Retinal pigment epithelial cell (primary cell): ENCODE measurements at regions not wholly inside any gene's neighbourhood (a gene's known extent, or its start where the extent isn't known, plus 50 kb on each side); places are given as distances from the start of the nearest gene placed in this dataset.

Experiments used
- DNase-seq: peaks from one replicate; pipeline ENCODE4 v3.0.0-alpha.2; 2010; ENCODE audit warnings: low read depth
- H3K4me3 ChIP-seq: 2 replicates; pipeline ENCODE4 v1.5.1; 2011; ENCODE audit warnings: mild to moderate bottlenecking, low read length, control low read depth, moderate library complexity
- TF ChIP-seq, protein P1 (sequence below): conservative IDR thresholded peaks from 2 replicates; pipeline ENCODE4 v1.5.1; 2011; ENCODE audit warnings: low read depth, low read length, control low read depth, inconsistent platforms

DNA sequence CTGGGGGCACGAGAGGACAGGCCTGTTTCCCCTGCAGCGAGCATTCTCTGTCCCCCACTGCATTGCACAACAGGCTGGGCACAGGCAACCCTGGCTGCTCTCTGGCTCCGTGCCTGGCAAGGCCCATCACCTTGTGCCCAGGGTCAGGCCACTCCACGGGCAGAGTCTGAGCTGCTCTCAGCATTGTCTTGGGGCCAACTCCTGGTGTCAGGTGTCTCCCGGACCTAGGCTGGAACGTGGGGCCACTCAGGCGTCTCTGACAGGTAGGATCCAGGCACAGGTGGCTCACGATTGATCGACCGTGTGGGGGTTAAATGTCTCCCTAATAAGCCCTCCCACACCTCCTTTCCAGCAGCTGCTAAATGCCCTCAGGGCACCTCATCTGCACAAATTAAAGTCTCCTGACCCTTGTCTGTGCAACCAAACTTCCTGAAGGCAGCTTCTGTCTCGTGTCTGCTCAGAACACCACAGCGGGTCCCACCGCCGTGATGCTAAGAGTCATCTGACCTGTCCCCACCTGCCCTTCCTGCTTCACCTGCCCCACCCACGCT lies 66.6 kb upstream of the GPC1 start:
- no peak for DNase-seq
- TF ChIP-seq, protein P1, sequence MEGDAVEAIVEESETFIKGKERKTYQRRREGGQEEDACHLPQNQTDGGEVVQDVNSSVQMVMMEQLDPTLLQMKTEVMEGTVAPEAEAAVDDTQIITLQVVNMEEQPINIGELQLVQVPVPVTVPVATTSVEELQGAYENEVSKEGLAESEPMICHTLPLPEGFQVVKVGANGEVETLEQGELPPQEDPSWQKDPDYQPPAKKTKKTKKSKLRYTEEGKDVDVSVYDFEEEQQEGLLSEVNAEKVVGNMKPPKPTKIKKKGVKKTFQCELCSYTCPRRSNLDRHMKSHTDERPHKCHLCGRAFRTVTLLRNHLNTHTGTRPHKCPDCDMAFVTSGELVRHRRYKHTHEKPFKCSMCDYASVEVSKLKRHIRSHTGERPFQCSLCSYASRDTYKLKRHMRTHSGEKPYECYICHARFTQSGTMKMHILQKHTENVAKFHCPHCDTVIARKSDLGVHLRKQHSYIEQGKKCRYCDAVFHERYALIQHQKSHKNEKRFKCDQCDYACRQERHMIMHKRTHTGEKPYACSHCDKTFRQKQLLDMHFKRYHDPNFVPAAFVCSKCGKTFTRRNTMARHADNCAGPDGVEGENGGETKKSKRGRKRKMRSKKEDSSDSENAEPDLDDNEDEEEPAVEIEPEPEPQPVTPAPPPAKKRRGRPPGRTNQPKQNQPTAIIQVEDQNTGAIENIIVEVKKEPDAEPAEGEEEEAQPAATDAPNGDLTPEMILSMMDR = no peak
- H3K4me3 ChIP-seq = no peak overlapping the region

DNA sequence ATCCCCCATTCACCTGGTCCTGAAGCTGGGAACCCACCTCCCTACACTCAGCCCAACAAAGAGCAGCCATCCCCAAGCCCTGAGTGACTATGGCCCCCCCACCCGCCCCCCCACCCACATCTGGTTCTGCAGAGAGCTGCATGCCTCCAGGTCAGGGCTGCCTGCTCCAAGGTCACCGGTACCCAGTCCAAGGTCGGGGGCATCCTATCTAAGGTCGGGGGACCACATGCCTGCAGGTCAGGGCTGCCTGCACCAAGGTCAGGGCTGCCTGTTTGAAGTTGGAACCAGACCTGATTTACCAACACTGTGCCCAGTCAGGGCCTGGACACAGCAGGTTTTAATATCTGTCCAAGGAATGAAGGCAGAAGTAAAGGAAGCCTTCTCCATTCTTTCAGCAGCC lies 66.1 kb upstream of the GPC1 start:
- TF ChIP-seq, protein P1 = no peak
- no peak overlapping the region for H3K4me3 ChIP-seq
- DNase-seq = no peak

DNA sequence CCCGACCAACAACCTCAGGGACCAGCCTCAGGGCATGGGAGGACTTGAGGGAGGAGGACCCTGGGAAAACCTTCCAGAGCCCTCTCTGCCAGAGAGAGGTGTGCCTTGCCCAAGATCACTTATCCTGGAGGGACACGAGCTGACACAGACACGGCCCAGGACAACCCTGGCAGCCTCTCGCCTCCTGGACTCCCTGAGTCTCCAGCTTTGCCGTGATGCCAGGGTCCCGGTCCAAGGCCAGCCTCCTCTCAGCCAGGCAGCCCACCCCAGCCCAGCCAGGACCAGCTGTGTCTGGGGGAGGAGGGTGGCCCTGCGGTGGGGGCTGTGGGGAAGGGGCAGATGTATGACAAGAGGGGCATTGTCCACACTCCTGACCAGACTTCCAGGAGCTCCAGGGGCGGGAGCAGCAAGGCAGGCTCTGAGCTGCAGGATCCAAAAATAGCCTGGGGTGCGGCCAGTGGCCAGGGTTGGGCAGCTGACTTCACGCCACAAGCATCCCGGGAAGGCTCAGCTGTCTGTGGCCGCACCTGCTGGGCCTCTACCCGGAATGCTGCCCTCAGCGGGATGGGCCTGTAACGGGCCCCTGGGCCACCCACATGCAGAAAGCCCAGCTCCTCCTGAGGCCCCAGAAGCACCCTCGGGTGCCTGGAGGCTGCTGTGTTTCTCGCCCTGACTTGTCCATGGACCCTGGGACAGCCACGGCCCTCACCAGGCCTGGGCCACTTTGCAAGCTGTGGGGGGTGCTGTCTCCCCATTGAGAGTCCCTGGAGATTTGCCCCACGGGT lies 65.5 kb upstream of the GPC1 start:
- TF ChIP-seq, protein P1 = peak; percentile 7
- H3K4me3 ChIP-seq = no peak overlapping the region
- DNase-seq = peak; percentile 95

DNA sequence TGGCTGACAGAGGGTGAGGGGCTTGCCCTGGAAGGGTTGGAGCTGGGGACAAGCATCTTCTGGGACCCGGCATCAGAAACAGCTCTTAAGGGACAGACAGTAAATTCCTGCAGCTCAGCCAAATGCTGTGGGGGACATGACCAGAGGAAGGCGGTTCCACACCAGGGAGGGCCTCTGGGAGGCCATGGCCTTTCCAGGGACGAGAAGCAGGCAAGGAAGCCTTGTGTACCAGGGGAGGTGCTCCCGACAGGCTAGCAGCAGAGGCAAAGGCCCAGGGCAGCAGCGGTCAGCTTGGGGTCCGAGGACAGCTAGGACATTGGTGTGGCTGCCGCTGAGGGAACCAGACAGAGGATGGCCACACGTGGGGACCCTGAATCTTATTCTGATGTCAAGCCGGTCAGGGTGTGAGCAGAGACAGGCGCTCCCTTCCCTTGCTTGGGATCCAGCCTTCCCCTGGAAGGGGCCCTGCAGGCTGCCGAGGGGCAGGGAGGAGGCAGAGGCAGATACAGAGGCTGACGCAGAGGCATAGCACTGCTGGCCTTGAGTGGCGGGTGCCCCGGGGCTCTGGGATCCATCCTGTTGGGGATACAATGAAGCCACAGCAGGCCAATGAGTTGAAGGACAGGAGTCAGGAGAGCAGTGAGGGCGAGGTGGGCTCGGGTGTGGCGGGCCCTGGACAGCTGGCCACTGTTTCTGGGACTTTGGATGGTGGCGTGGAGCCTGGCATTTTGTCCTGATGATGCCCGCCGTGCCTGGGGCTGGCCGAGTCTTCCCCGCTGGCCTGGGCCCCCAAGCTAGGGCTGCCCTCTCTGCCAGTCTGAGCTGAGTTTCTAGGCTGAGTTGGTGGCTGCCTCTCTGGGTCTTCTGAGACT lies 64.1 kb upstream of the GPC1 start:
- DNase-seq = no peak
- H3K4me3 ChIP-seq = no peak overlapping the region

DNA sequence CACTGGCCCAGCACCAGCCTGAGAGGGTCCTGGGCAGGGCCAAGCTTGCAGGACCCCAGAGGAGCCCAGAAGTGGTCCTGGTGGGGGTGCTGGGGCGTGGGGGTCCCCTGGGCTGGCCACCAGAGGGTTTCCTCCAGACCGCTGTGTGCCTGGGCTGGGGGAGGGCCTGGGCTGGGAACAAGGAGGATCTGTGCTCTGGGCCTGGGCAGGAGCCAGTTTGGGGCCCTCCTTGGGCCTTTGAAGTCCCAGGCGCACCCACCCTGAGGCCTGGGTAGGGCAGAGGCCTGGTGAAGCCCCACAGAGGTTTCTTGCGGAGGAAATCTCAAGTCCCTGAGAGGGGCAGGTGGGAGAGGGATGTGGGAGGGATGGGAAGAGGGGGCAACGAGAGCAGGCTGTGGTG lies 63.4 kb upstream of the GPC1 start:
- no peak overlapping the region for H3K4me3 ChIP-seq
- TF ChIP-seq, protein P1 = no peak
- DNase-seq = no peak

More for the DNA sequence above, 64.1 kb upstream of the GPC1 start:
- TF ChIP-seq, protein P1 = no peak

DNA sequence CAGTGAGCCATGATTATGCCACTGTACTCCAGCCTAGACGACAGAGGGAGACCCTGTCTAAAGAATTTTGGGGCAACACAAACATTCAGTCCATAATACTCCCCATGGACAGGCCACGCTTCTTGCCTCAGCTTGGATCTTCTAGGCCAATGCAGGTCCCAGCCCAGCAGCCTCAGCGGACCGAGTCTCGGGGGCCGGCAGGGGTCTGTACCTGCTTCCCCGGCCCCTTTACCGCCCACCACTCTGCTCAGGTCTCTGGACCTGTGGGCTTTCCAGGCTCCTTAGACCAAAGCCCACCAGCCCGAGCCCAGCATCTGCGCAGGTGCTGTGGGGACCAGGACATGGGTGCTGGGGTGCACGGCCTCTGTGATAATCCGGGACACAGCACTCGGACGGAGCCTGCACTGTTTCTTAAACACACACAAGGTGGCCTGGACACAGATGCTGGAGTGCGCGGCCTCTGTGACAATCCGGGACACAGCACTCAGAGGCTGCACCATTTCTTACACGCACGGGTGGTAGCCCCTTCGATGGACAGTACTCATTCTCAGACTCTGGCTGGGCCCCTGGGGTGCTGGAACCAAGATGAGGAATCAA lies 62.1 kb upstream of the GPC1 start:
- TF ChIP-seq, protein P1 = no peak
- H3K4me3 ChIP-seq = no peak overlapping the region
- no peak for DNase-seq
